Tibial nerve (tissue), 4 donors: ENCODE measurements at regions not wholly inside any gene's neighbourhood (a gene's known extent, or its start where the extent isn't known, plus 50 kb on each side); places are given as distances from the start of the nearest gene placed in this dataset.

Source experiments
- CTCF ChIP-seq, 5 experiments: fragments of 200-600 bp in 3 of 5; fragments of 450-650 bp in 2 of 5; sonication (generic) in 3 of 5; IDR thresholded peaks; one replicate each; pipeline ENCODE4 v1.5.1; 2016 to 2019; ENCODE audit warnings: antibody characterized with exemption in 5 of 5, mild to moderate bottlenecking in 3 of 5, moderate library complexity in 2 of 5
- EP300 ChIP-seq, 2 donors: sonication (generic); formaldehyde crosslinking; IDR thresholded peaks; one replicate each; pipeline ENCODE4 v1.6.1; 2017; ENCODE audit warnings: antibody characterized with exemption in 2 of 2, mild to moderate bottlenecking in 1 of 2
- POLR2A ChIP-seq, 2 donors: fragments of 450-650 bp; IDR thresholded peaks; one replicate each; pipeline ENCODE4 v1.6.1; 2017; ENCODE audit warnings: antibody characterized with exemption in 2 of 2, mild to moderate bottlenecking in 2 of 2, moderate library complexity in 2 of 2

DNA sequence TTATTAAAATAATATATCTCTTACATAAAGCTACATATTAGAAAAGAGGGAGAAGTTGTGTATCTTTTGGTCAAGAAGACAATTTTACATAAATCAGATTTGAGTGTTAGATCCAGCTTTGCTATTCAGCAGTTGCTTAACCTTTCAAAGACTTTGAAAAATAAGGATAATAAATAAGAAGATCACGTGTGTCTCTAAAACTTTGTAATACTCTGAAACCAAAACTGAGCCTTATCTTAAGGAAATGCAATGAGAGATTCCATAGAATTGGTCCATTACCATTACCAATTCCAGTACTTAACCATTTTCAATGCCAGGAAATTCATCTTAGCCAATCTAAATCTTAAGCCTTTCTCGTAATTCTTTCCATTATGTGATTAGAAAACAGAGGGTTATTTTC, 89.2 kb upstream of the COL5A2 start:
- TF ChIP-seq POLR2A (IDR thresholded peaks at IDR 0.05) = no peak
- no peak for TF ChIP-seq CTCF (IDR thresholded peaks at IDR 0.05)
- no peak for TF ChIP-seq EP300 (IDR thresholded peaks at IDR 0.05)
